ENCODE measurements at regions not wholly inside any gene's neighbourhood (a gene's known extent, or its start where the extent isn't known, plus 50 kb on each side); places are given as distances from the start of the nearest gene placed in this dataset.
A peak's percentile ranks its signal among the peaks of the same experiment; 100 is the strongest.
"Not testable (repeated sequence)": the region's sequence is repeated elsewhere in the genome, so short reads cannot be mapped to it uniquely, and the experiment has no call there.

DNA sequence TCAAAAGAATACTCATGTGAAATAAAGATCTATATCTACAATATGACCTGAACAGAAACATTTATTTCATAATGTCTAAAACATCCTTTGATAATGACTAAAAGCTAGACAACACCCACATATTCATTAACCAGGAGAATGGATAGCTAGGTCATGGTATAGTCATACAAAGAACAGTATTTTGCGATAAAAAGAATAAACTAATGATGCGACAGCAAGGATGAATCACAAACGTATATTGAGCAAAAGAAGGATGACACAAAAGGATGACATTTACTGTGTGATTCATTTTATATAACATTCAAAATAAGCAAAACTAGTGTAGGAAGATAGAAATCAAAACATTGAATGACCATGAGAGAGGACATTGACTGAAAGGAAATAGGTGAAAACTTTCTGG lies 1233.1 kb downstream of the OTOL1 start:
- H3K4me3 ChIP-seq (ENCODE audit: low read depth, low read length), result no peak overlapping the region
- ChIA-PET POLR2A (no interaction called here), CTCF (no interaction called here)
- no peaks in the 10 kb centered on the region for H3K27me3 ChIP-seq (ENCODE audit: control insufficient read depth, insufficient read depth, low read length)
- no peak for DNase-seq (ENCODE audit: low read depth)
- no peaks in the 10 kb centered on the region for H3K36me3 ChIP-seq (ENCODE audit: control insufficient read depth, insufficient read depth, low read length)
- TF ChIP-seq, protein P1, sequence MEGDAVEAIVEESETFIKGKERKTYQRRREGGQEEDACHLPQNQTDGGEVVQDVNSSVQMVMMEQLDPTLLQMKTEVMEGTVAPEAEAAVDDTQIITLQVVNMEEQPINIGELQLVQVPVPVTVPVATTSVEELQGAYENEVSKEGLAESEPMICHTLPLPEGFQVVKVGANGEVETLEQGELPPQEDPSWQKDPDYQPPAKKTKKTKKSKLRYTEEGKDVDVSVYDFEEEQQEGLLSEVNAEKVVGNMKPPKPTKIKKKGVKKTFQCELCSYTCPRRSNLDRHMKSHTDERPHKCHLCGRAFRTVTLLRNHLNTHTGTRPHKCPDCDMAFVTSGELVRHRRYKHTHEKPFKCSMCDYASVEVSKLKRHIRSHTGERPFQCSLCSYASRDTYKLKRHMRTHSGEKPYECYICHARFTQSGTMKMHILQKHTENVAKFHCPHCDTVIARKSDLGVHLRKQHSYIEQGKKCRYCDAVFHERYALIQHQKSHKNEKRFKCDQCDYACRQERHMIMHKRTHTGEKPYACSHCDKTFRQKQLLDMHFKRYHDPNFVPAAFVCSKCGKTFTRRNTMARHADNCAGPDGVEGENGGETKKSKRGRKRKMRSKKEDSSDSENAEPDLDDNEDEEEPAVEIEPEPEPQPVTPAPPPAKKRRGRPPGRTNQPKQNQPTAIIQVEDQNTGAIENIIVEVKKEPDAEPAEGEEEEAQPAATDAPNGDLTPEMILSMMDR (IDR thresholded peaks at IDR 0.05; ENCODE audit: insufficient read depth, low read depth, low read length), result no peak

DNA sequence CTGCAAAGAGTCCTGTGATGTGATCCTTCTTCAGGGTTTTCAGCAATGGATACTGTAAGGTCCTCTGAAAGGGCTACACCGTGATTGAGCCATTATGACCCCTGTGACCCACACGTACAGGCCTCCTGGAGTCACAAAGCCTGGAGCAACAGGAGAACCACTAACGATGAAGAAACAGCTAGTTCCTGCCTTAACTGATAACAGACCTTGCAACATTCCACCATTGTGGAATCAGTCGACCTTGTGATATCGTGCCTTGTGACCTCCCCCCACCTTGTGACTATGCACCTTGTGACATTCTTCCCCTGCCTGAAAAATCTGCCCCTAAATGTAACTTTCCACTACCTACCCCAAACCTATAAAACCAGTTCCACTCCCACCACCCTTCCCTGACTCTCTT lies 1235.4 kb downstream of the OTOL1 start:
- DNase-seq (ENCODE audit: low read depth); H3K27me3 ChIP-seq (ENCODE audit: control insufficient read depth, insufficient read depth, low read length); H3K4me3 ChIP-seq (ENCODE audit: low read depth, low read length); H3K36me3 ChIP-seq (ENCODE audit: control insufficient read depth, insufficient read depth, low read length); POLR2A ChIA-PET; CTCF ChIA-PET: not testable (repeated sequence)

DNA sequence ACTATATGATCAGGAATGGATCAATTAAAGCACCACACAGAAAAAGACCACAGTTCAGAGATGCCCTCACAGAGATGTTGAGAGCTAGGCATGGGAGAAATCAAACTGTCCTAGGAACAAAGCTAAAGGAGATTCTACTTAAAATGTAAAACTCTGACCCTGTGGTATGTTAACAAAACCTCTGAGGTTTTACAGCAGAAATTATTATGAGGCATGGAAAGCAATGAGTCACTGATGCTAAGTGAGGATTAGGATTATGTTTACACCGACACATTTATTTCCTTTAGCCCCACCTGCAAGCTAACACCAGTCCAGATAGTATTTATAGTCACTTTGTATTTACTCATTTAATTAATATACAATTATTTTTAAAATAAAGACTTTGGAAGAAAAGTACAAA lies 1242.2 kb downstream of the OTOL1 start:
- ChIA-PET POLR2A (no interaction called here), CTCF (no interaction called here)
- TF ChIP-seq, protein P1 (IDR thresholded peaks at IDR 0.05; ENCODE audit: insufficient read depth, low read depth, low read length), result no peak
- no peak for DNase-seq (ENCODE audit: low read depth)
- Histone ChIP-seq H3K27me3 (ENCODE audit: control insufficient read depth, insufficient read depth, low read length) (no peaks in the 10 kb centered on the region), H3K36me3 (ENCODE audit: control insufficient read depth, insufficient read depth, low read length) (no peaks in the 10 kb centered on the region), H3K4me3 (ENCODE audit: low read depth, low read length) (no peak overlapping the region)

DNA sequence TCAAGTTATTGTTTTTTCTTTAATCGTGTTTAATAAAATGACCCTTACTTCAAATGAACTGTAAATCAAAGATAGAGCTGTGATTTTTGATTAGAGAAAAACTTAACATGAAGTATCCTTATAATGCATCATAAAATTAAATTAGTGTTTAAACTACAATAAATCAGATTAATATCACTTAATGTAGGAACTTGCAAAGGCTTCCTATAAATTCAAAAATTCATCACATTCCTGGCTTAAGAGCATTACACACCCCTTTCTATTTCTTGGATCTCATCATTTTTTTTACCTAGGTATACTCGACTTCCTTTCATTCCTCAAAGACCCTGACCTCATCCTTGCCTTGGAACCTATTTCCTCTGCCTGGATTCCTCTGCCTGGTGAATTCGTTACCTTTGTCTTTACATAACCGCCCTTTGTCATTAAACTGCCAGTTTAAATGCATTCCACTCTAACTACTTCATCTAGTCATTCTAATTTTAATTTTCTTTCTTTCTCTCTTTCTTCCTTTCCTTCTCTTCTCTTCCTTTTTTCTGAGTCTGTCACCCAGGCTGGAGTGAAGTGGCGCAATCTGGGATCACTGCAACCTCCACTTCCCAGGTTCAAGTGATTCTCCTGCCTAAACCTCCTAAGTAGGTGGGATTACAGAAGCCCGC lies 1244.5 kb downstream of the OTOL1 start:
- TF ChIP-seq, protein P1 (IDR thresholded peaks at IDR 0.05; ENCODE audit: insufficient read depth, low read depth, low read length), result no peak
- no peaks in the 10 kb centered on the region for H3K36me3 ChIP-seq (ENCODE audit: control insufficient read depth, insufficient read depth, low read length)
- CTCF ChIA-PET, result no interaction called here
- no peak for DNase-seq (ENCODE audit: low read depth)
- no peaks in the 10 kb centered on the region for H3K27me3 ChIP-seq (ENCODE audit: control insufficient read depth, insufficient read depth, low read length)
- POLR2A ChIA-PET, result no interaction called here
- no peak overlapping the region for H3K4me3 ChIP-seq (ENCODE audit: low read depth, low read length)

DNA sequence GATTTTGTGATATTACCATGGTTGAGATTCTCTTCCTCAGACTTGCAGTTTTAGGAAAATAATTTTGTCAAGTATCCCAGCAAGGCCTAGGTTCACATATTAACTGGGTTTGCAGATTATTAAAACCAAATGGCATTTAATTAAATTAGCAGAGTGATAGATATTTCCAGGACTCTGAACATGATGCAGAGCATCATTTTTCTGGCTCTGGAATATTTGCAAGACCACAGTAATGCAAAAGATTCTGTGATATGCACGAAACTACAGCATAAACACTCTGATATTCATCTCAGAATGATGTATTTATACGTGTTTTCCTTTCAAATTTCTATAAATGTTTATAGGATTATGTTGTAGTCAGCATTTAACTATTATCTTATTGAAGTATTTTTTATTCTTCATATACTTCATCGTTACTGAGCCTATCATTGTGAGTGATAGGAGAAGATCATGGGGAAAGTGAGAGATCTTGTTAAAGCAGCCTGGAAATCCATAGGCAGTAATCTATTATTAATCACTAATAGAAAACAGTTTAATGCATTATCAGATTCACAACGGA lies 1245.6 kb downstream of the OTOL1 start:
- CTCF ChIA-PET, result no interaction called here
- no peaks in the 10 kb centered on the region for H3K36me3 ChIP-seq (ENCODE audit: control insufficient read depth, insufficient read depth, low read length)
- TF ChIP-seq, protein P1 (IDR thresholded peaks at IDR 0.05; ENCODE audit: insufficient read depth, low read depth, low read length), result no peak
- no peak overlapping the region for H3K4me3 ChIP-seq (ENCODE audit: low read depth, low read length)
- no peaks in the 10 kb centered on the region for H3K27me3 ChIP-seq (ENCODE audit: control insufficient read depth, insufficient read depth, low read length)
- peak; percentile 52 for DNase-seq (ENCODE audit: low read depth)
- POLR2A ChIA-PET, result no interaction called here

DNA sequence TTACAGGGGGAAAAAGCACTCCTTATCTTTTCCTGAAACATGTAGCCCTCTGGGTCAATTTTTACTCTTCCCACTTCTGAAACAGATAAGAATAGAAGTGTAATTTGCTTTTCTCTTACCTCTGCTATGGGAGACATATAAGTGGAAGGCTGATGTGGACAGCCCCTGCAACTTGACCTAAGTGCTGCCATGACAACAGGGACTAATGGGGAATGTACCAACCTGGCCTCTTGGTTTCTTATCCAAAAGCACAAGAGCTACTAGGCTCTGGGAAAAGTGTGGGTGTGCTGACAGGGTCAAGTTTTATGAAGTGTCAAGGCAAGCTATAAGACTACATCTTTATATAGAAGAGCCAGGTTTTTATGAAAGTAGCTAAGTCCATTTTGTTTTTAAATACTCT lies 1246.5 kb downstream of the OTOL1 start:
- Histone ChIP-seq H3K4me3 (ENCODE audit: low read depth, low read length) (no peak overlapping the region), H3K27me3 (ENCODE audit: control insufficient read depth, insufficient read depth, low read length) (no peaks in the 10 kb centered on the region), H3K36me3 (ENCODE audit: control insufficient read depth, insufficient read depth, low read length) (no peaks in the 10 kb centered on the region)
- TF ChIP-seq, protein P1 (IDR thresholded peaks at IDR 0.05; ENCODE audit: insufficient read depth, low read depth, low read length), result no peak
- CTCF ChIA-PET, result no interaction called here
- POLR2A ChIA-PET, result no interaction called here
- DNase-seq (ENCODE audit: low read depth), result no peak
